ENCODE measurements at regions not wholly inside any gene's neighbourhood (a gene's known extent, or its start where the extent isn't known, plus 50 kb on each side); places are given as distances from the start of the nearest gene placed in this dataset.

GRCh38 chr9:95810814-95811213 lies 64.7 kb upstream of the ERCC6L2 start:
- DNase-seq: no peak
- H2BK15ac ChIP-seq (ENCODE audit: low read depth, low read length): no peak overlapping the region

More at GRCh38 chr9:95810814-95811213, 64.7 kb upstream of the ERCC6L2 start:
- Histone ChIP-seq H2AFZ (ENCODE audit: low read length) (no peak overlapping the region), H3K18ac (ENCODE audit: insufficient read length, low read depth, low read length) (no peak overlapping the region), H3K79me2 (ENCODE audit: insufficient read depth, low read length) (no peaks in the 10 kb centered on the region), H3K23me2 (ENCODE audit: insufficient read length, low read depth, low read length, poor library complexity, severe bottlenecking) (no peaks in the 10 kb centered on the region), H2BK120ac (ENCODE audit: low read depth, low read length, poor library complexity, severe bottlenecking) (no peak overlapping the region), H3K27me3 (ENCODE audit: insufficient read depth, low read length) (no peaks in the 10 kb centered on the region), H3K79me1 (ENCODE audit: insufficient read depth, low read depth, low read length, poor library complexity, severe bottlenecking) (no peaks in the 10 kb centered on the region), H3K9ac (ENCODE audit: extremely low read depth, insufficient read length, low read length) (no peak overlapping the region), H4K91ac (ENCODE audit: insufficient read length, low read depth, low read length) (no peak overlapping the region), H3K27ac (ENCODE audit: insufficient read length, low read depth, low read length) (no peak overlapping the region), H3K9me3 (ENCODE audit: control insufficient read depth, low read depth, low read length) (no peaks in the 10 kb centered on the region), H3K4me1 (ENCODE audit: insufficient read depth, low read length) (no peaks in the 10 kb centered on the region; the same call in 1 of the 2 replicates), H3K4me2 (ENCODE audit: insufficient read depth, insufficient read length, low read length) (no peak overlapping the region), H4K8ac (replicated peaks; ENCODE audit: insufficient read length, low read depth, low read length) (no peak overlapping the region), H3K56ac (ENCODE audit: insufficient read length, low read depth, low read length) (no peak overlapping the region), H2BK5ac (ENCODE audit: insufficient read length, low read length) (no peak overlapping the region), H3K23ac (ENCODE audit: insufficient read length, low read depth, low read length) (no peak overlapping the region), H2BK20ac (ENCODE audit: low read depth, low read length, poor library complexity, severe bottlenecking) (no peak overlapping the region), H2AK5ac (ENCODE audit: insufficient read length, low read length) (no peak overlapping the region), H3T11ph (ENCODE audit: low read length) (no peak overlapping the region), H4K20me1 (ENCODE audit: control insufficient read depth, insufficient read depth, insufficient read length) (no peaks in the 10 kb centered on the region), H2BK12ac (ENCODE audit: insufficient read length, low read depth, low read length) (no peak overlapping the region), H3K4ac (ENCODE audit: low read depth, low read length) (no peak overlapping the region), H4K5ac (ENCODE audit: insufficient read length, low read depth, low read length) (no peak overlapping the region), H3K14ac (ENCODE audit: insufficient read depth, low read length) (no peak overlapping the region)
- Mint-ChIP-seq H3K27me3 (ENCODE audit: low read depth) (peaks cover 2% of the 10 kb centered on the region), H3K4me1 (peaks cover 15 to 24% of the 10 kb centered on the region in 2 experiments), H3K4me3 (no peak overlapping the region), H3K36me3 (ENCODE audit: insufficient read depth in 1 of 3, low read depth in 3 of 3) (no peaks in the 10 kb centered on the region), H3K9me3 (no peaks in the 10 kb centered on the region), H3K27ac (no peak overlapping the region)
- TF ChIP-seq CTCF (conservative IDR thresholded peaks at IDR 0.05): no peak

All from H9 (cell line).